Germinal center (tissue), 1 donor: ENCODE measurements at regions not wholly inside any gene's neighbourhood (a gene's known extent, or its start where the extent isn't known, plus 50 kb on each side); places are given as distances from the start of the nearest gene placed in this dataset.
"Not testable (repeated sequence)": the region's sequence is repeated elsewhere in the genome, so short reads cannot be mapped to it uniquely, and the experiment has no call there.

Experiments used
- DNase-seq: peaks from one replicate; pipeline ENCODE4 v3.0.0; 2012; ENCODE audit warnings: mixed read lengths, low spot score

DNA sequence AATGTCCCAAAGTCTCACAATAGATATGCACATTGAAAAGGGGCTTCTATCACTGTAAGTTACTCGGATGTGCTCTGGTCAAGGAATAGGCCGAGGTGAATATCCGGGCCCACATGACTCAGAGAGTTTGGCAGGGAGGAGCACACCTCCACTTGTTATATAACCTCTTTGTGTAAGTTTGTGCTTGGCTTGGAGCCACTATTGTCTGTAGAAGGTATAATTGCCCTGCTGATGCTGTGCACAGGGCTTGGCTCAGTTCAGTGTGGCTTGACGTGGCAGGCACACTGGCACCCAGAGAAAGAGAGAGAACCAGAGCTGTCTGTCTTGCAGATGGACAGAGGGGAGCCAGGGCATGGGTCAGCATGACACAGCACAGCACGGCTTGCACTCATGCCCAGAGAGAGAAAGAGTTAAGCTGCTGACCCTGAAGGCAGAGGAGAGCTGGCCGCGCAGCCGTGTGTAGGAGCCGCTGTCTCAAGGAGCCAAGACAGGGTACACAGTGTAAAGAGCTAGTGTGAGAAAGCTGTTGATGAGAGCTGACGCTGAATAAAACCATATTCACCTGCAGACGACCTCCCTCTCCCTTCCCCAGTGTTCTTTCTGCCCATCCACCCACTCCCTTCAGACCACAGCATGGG lies 482.5 kb downstream of the C6orf118 start:
- no peak for DNase-seq

DNA sequence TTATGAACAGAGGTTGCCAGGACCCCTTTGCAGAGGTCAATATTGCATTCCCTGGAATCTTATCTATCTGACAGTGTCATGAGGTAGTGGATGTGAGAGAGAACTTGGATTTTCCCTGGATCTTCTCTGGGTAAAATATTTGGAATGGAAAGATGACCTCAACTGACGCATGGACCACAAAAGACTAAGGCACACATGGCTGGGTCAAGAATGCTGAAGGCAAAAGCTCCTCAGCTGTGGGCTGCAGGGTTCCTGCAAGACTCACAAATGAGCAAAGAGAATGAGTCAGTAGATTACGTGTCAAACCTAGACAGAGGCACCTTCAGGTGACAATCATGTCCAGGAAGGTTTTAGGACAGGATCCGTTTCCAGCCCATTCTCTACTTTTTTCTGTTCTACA lies 484.0 kb downstream of the C6orf118 start:
- DNase-seq: no peak

DNA sequence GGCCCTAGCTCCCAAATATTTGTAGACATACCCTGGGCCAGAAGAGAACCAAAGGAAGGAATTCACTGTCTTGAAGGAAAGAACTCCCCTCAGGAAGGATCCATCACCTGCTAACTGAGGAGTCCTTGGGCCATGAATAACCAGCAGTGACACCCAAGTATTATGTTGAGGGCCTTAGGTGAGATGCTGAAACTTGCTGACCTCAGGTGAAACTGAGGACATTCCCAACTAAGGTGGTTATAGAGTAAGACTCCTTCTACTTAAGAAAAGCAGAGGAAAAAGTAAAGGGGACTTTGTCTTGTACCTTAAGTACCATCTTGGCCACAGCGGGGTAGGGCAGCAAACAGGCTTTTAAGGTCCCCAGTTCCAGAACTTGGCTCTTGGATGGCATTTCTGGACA lies 491.7 kb downstream of the C6orf118 start:
- DNase-seq: no peak

DNA sequence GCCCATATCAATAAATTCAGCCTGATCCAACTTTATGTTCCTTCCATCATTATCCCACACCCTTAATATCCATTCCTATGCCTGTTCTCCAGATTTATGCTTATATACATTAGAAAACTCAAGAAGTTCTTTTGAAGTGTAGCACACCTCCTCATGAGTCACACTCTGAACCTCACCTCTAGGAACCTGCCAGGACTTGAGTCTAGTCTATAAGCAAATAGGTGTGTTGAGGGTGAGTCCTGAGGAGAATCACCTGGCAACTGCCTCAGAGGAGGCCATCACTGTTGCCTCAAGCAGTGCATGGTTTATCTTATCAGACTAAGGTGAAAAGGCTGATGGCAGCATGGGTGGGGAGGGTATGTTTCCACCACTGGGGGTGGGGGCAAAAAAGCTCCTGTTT lies 496.7 kb downstream of the C6orf118 start:
- no peak for DNase-seq

DNA sequence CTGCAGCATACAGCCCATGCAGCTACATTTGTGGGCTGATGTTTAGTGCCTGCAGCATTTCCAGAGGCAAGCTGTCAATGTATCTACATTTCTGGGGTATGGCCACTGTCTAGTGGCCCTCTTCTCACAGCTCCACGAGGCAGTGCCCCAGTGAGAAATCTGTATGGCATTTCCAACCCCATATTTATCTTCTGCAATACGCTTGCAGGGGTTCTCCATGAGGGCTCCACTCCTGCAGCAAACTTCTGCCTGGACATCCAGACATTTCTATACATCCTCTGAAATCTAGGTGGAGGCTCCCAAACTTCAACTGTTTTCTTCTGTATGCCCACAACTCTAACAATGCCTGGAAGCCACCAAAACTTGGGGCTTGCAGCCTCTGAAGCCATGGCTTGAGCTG lies 502.3 kb downstream of the C6orf118 start:
- DNase-seq: no peak

DNA sequence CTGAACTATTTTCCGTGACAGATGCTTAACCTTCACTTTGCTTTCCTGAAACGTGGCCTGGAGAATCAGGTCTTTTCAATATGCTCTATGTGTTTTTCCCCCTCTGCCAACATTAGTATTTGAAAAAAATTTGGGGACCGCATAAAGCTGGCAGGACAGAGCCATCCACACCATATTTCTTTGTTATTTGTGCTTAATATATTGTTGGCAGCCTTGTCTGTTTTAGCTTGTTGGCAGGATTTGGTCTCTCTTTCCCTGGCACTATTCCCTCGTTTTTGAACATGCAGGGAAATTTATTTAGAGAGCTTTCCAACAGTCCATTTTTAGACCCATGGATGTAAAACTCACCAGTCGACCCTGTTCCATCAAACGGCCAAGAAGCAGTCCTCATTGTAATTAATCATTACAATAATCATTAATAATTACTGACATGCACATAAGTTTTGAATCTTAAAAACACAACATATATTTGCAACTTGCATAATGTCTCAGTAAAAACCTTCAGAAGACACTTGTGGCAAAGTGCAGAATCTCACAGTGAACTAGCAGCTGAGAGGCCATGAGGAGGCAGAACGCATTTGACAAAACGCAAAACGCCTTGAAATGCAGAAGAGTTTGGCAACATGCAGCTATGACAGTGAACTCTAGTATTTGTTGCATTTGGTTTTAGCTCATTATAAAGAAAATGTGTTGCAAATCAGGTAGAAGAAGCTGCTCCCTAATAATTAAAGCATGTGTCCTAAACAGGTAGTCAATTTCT lies 514.2 kb downstream of the C6orf118 start:
- DNase-seq: no peak

DNA sequence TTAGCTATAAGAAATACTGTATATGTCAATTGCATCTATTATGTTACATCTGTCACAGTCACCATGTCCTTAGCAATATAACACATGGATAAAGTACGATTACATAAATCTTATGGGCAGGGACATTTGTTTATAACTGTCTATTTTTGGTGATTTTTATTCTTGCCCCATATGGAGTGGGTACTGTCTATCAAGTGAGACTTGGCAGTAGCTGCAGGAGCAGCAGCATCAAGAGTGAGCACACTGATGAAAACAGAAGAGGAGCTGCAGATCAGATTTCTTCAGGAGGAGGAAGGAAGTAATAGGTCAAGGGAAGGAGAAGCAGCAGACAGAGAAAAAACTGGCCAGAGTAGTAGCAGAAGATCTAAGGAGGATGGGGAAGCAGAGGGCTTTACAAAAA lies 516.7 kb downstream of the C6orf118 start:
- no peak for DNase-seq

DNA sequence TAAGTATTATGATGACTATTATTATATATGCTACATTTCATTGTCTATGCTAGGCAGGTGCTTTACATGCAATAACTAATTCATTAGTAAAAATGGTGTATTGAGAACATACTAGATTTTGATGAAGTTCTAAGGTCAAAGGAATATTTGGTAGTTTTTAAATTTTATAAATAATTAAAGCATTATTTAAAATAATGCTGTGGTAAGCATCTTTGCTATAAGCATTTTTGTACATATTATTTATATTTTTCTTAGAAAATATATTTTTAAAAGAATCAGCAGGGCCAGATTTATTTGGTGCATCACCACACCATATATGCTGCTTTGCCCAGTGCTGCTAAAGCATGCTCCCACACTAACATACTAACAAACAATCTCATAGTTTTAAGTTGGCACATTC lies 517.9 kb downstream of the C6orf118 start:
- DNase-seq: no peak

DNA sequence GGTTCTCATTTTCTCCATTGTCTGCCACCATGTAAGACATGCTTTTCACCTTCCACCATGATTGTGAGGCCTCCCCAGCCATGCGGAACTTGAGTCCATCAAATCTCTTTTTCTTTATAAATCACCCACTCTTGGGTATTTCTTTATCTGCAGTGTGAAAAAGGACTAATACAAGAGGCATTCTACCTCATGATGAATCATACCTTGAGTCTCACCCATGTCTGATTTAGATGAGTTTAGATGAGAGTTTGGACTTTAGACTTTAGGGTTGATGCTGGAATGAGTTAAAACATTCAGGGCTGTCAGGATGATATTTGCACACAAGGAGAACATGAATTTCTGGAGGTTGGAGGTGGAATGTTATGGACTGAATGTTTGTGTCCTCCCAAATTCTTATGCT lies 545.6 kb downstream of the C6orf118 start:
- DNase-seq: no peak

DNA sequence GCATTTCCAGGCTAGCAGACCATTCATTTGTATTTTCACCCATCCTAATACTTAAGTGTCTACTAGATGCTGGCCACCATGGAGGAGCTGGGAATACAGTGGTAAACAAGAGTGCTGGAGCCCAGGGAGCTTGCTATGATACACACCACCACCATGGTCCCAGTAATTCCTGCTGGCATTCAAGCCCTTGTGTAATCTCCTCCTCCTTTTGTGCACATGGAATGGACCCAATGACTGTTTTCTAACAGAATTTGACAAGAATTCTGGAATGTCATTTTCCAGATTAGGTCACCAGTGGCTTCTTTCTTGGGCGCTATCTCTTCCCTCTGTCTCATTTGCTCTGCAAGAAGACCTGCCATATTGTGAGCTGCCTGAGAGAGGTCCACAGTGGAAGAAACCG lies 552.0 kb downstream of the C6orf118 start:
- no peak for DNase-seq

DNA sequence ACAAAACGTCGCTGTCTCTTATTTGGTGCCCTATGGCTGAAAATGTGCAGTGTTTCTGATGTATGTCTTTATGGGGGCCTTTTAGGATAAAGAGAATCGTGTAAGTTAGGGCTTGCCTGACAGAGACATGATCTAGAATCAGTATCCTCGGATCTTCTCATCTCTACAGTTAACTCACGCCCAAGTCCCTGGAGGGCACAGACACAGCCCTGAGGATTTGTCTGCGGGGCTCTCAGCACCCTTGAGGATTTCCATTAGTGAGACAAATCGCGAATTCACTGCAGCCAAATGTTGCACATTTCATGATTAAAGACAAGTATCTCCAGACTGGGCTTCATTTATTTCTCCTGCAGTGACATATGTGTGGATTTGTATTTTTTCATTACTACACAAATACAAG lies 552.7 kb downstream of the C6orf118 start:
- DNase-seq: no peak

DNA sequence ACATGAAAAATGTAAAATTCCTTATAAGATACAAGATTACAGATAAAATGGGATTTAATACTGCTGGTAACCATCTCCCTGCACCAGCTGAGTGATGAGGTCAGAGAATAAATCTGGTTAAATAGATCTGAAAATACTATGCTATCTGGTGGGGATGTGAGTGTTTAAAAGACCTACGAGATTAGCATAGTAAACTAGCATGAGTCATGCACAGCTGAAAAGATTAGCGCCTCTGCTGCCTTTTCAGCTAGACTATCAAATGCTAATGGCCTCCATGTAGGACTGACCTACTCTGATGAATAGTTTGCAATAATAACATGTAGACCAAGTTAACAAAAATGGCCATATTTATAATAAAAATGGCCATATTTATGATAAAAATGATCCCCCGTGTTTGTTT lies 553.3 kb downstream of the C6orf118 start:
- DNase-seq: no peak

DNA sequence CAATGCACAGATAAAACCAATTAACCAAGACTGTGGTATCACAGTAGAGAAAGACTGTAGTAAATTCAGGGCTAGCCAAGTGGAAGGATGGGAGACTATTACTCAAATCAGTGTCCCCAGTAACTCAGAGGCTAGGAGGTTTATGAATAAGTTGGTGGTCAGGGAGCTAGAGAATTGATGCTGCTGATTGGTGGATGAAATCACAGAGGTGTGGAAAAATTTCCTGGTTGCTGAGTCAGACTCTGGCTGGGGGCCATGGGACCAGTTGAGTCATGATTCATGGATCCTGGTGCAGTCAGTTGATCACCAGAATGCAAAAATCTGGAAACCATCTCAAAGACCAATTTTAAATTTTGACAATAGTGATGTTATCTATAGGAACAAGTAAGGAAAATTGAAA lies 555.9 kb downstream of the C6orf118 start:
- DNase-seq: no peak

DNA sequence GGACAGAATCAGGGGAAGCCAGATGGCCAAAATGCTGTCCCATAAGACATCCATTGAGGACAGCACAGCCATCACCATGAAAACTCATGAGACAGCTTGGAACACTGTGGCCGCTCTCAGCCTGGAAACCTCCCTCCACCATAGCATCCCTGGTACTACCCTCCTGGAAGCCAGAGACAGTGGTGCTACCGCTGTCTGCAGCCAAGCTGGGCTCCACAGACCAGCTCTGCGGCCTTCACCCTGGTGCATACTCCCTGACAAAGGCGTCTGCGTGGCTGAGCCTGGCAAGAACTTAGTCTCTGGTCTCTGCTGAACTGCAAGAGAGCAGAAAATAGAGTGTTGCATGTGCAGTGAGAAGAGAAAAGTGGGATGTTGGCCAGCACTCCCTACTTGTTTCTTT lies 558.0 kb downstream of the C6orf118 start:
- DNase-seq: no peak

DNA sequence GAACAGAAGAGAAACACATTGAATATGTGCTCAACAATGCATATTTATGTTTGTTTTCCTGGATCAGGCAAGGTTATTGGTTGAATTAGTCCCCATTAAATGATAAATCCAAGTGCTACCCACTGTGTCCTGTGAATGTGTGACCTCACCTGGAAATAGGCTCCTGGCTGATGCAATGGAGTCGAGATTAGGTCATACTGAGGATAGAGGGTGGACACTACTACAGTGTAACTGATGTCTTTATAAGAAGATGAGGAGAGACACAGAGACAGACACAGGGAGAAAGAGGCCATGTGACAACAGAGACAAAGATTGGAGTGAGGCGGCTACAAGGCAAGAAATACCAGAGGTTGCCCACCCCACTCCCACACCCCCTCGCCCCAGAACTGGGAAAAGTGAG lies 559.3 kb downstream of the C6orf118 start:
- no peak for DNase-seq

DNA sequence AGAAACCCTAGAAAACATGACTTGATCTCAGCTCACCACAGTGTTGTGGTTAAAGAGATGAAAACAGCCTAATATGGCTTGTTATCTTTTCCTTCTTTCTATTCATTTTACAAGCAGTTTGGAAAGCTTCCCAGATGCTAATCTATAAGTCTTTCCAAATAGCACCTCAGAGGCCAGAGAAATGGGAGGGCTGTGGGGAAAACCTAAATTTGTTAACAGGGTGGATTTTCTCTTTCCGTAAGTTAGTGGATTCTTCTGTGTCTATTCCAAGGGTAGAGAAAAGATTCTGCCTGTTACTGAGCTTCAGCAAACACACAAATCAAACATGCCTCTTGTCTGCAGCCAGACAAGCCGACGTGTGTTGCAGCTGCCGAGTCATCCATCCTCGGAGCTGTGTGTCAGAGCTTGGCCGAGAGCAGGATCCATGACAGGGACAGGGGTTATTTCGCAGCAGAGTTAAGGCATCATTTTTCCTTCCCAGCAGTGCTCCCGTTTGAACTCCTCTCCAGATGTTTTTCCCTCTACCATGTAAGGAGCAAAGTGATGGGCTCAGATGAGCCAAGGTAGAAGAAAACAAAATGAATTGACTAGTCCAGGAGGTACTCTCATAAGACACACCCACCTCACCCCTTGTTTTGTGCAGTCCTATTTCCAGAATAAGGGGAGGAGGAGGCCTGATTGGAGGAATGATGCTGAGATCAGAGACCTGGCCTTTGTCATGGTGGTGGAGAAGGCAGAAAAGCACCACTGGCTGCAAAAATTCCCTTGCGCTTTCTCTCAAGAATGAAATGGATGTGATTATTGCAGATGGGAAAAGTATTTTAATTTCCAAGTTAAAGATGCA lies 560.0 kb downstream of the C6orf118 start:
- DNase-seq: no peak

DNA sequence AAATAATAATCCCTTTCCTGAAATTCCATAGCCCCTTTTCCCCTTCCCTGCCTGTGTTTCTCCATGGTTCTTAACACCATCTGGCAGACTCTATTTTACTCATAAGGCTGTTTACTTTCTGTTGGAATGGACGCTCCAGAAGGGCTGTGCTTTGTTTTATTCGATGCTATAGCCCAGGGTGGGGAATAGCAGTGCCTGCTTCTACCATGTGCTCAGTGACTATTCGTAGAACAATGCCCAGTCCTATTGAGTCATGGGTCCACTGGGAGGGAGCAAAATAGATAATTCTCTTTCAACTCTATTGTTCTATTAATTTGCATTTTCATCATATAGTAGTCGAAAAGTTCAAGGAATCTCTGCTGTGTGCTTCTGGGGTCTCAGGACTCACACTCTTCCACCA lies 565.1 kb downstream of the C6orf118 start:
- DNase-seq: no peak

DNA sequence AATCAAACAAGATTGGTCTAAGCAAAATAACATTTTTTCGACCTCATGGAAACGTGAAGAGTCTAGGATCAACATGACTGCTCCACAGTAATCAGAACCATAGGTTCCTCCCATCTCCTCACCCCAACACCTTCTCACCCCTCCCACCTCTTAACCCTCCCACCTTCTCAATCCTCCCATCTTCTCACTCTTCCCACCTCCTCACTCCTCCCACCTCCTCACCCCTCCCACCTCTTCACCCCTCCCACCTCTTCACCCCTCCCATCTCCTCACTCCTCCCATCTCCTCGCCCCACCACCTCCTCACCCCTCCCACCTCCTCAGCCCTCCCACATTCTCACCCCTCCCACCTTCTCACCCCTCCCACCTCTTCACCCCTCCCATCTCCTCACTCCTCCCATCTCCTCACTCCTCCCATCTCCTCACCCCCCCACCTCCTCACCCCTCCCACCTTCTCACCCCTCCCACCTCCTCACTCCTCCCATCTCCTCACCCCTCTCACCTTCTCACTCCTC lies 567.4 kb downstream of the C6orf118 start:
- no peak for DNase-seq

DNA sequence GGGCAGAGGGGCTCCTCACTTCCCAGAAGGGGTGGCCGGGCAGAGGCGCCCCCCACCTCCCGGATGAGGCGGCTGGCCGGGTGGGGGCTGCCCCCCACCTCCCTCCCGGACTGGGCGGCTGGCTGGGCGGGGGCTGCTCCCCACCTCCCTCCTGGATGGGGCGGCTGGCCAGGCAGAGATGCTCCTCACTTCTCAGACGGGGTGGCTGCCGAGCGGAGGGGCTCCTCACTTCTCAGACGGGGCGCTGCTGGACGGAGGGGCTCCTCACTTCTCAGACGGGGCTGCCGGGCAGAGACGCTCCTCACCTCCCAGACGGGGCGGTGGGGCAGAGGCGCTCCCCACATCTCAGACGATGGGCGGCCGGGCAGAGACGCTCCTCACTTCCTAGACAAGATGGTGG lies 573.3 kb downstream of the C6orf118 start:
- not testable (repeated sequence) for DNase-seq

DNA sequence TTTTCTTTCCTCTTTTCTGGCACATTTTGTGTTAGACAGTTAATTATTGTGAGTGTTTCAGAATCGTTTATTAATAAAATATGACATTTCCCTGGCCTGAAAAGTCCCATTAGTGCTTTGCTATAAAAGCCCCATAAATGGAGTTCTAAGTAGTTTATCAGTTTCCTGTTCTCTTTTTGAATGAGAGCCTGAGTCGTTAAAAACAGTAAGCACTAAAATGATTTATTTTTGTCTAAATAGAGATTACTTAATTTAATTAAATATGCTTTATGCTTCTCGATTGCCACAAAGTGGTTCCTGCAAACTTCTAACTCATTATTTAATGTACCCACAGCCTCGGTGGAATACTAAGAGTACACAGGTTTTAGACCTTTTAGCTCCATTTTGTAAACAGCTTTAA lies 577.9 kb downstream of the C6orf118 start:
- DNase-seq: no peak

DNA sequence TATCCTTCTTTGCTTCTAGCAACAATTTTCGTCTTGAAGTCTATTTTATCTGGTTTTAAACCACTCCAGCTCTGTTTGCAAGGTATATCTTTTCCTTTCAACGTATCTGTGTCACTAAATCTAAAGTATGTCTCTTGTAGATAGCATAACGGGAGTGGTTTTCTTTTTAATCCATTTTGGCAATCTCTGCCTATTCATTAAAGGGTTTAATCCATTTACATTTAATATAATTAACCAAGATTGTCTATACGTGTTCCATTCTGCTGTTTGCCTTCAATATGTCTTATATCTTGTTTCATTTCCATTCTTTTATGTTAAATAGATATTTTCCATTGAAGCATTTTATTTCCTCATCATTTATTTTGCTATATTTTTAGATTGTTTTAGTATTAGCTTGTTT lies 587.9 kb downstream of the C6orf118 start:
- no peak for DNase-seq

DNA sequence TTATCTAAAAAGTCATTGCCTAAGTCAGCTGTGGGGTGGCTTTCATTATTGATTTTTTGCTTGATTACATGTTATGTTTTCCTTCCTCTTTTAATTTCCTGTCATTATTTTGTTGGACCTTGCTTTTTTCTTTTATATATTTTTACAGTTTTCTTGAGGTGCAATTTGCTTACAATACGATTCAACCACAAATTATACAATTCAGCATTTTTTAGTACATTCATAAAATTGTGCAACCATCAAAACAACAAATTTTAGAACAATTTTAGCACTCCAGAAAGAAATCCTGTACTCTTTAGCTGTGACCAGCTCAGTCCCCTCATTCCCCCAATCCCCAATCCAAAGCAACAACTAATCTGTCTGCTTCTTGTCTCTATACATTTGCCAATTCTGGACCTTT lies 608.9 kb downstream of the C6orf118 start:
- DNase-seq: no peak

DNA sequence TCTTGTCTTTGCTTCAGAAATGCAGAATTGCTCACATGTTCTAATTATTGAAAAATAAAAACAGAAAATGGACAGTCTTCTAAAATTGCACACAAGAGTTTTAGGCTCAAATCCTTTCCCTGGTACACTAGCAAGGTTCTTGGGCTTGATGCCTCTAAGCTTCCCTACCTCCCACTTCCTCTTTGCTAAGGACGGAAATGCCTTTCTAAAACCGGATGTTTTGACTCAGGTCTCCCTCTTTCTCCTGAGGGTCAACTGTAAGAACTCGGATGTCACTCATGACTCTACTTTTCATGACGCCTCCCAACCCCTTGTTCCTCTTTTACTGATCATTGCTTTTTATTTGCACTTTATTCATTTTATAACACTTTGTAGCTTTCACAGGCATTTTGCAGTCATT lies 613.5 kb downstream of the C6orf118 start:
- DNase-seq: no peak
